MM.1S (cell line): ENCODE measurements at regions not wholly inside any gene's neighbourhood (a gene's known extent, or its start where the extent isn't known, plus 50 kb on each side); places are given as distances from the start of the nearest gene placed in this dataset.

Experiments used
- DNase-seq: peaks from one replicate; pipeline ENCODE4 v3.0.0-alpha.2; 2015
- H2AFZ ChIP-seq: fragments of 300-600 bp; sonication (generic); 2 replicates; pipeline ENCODE4 v1.6.0; 2016; ENCODE audit warnings: antibody characterized with exemption, low read length
- H3F3A ChIP-seq: fragments of 300-600 bp; sonication (generic); 2 replicates; pipeline ENCODE4 v1.6.1; 2016; ENCODE audit warnings: mild to moderate bottlenecking, antibody characterized with exemption, low read length, moderate library complexity, mixed read lengths; ENCODE audit not compliant: insufficient read depth
- H3K27ac ChIP-seq: fragments of 300-600 bp; sonication (generic); 2 replicates; pipeline ENCODE4 v1.5.1; 2016; ENCODE audit warnings: mild to moderate bottlenecking, low read length
- H3K27me3 ChIP-seq: fragments of 300-600 bp; sonication (generic); replicated peaks from 2 replicates; pipeline ENCODE4 v1.6.0; 2016; ENCODE audit warnings: low read length; ENCODE audit not compliant: insufficient read depth
- H3K36me3 ChIP-seq: fragments of 300-600 bp; sonication (generic); replicated peaks from 2 replicates; pipeline ENCODE4 v1.6.1; 2016; ENCODE audit warnings: mild to moderate bottlenecking, low read length, mixed read lengths; ENCODE audit not compliant: insufficient read depth
- H3K4me1 ChIP-seq: fragments of 300-600 bp; sonication (generic); 2 replicates; pipeline ENCODE4 v1.6.1; 2016; ENCODE audit warnings: low read length, mixed read lengths
- H3K4me2 ChIP-seq: fragments of 300-600 bp; sonication (generic); 2 replicates; pipeline ENCODE4 v1.6.0; 2016; ENCODE audit warnings: low read depth, low read length
- H3K4me3 ChIP-seq: fragments of 300-600 bp; sonication (generic); 2 replicates; pipeline ENCODE4 v1.5.1; 2016; ENCODE audit warnings: low read length, mixed read lengths
- H3K79me2 ChIP-seq: fragments of 300-600 bp; sonication (generic); 2 replicates; pipeline ENCODE4 v1.6.1; 2016; ENCODE audit warnings: mixed run types, low read length, mixed read lengths
- H3K9ac ChIP-seq: fragments of 300-600 bp; sonication (generic); 2 replicates; pipeline ENCODE4 v1.6.1; 2016; ENCODE audit warnings: low read length, mixed read lengths
- H3K9me2 ChIP-seq: fragments of 300-600 bp; sonication (generic); replicated peaks from 2 replicates; pipeline ENCODE4 v1.6.1; 2016; ENCODE audit warnings: mild to moderate bottlenecking, low read length, mixed read lengths; ENCODE audit not compliant: insufficient read depth
- H3K9me3 ChIP-seq: fragments of 300-600 bp; sonication (generic); replicated peaks from 2 replicates; pipeline ENCODE4 v1.6.1; 2016; ENCODE audit warnings: mild to moderate bottlenecking, low read length, mixed read lengths; ENCODE audit not compliant: insufficient read depth
- H4K20me1 ChIP-seq: fragments of 300-600 bp; sonication (generic); 2 replicates; pipeline ENCODE4 v1.6.1; 2016; ENCODE audit warnings: mild to moderate bottlenecking, low read length, moderate library complexity, mixed read lengths; ENCODE audit not compliant: insufficient read depth
- CTCF ChIP-seq: fragments of 300-600 bp; sonication (generic); IDR thresholded peaks from 2 replicates; pipeline ENCODE4 v1.5.1; 2016; ENCODE audit warnings: antibody characterized with exemption, low read length, mixed read lengths
- EZH2 ChIP-seq: fragments of 300-600 bp; sonication (generic); optimal IDR thresholded peaks from 2 replicates; pipeline ENCODE3; 2017; ENCODE audit warnings: low read depth, mild to moderate bottlenecking, antibody characterized with exemption, low read length, mixed read lengths
- EZH2phosphoT487 ChIP-seq: fragments of 300-600 bp; sonication (generic); IDR thresholded peaks from 2 replicates; pipeline ENCODE4 v1.6.1; 2018; ENCODE audit warnings: antibody characterized with exemption, low read length

- Histone ChIP-seq H3K4me2 (no peak overlapping the region), H3K79me2 (no peaks in the 10 kb centered on the region), H3K4me3 (no peak overlapping the region), H3K4me1 (no peaks in the 10 kb centered on the region), H3F3A (no peaks in the 10 kb centered on the region), H3K27me3 (no peaks in the 10 kb centered on the region), H2AFZ (no peak overlapping the region), H3K9ac (no peak overlapping the region), H4K20me1 (no peaks in the 10 kb centered on the region), H3K9me3 (no peaks in the 10 kb centered on the region), H3K9me2 (no peaks in the 10 kb centered on the region), H3K36me3 (no peaks in the 10 kb centered on the region), H3K27ac (no peak overlapping the region)
- DNase-seq, result no peak
- no peak for TF ChIP-seq EZH2phosphoT487
These were observed 210.8 kb downstream of the FAM170A start for GRCh38 chr5:119840175-119840574.

- H3K27ac ChIP-seq, result no peak overlapping the region
- TF ChIP-seq EZH2phosphoT487 (no peak), EZH2 (no peak), CTCF (no peak)
- DNase-seq, result no peak
- H3K36me3 ChIP-seq, result no peaks in the 10 kb centered on the region
- no peak overlapping the region for H3K4me3 ChIP-seq
- no peaks in the 10 kb centered on the region for H3K9me2 ChIP-seq
- H3K27me3 ChIP-seq, result no peaks in the 10 kb centered on the region
- no peaks in the 10 kb centered on the region for H3F3A ChIP-seq
- no peaks in the 10 kb centered on the region for H4K20me1 ChIP-seq
- no peaks in the 10 kb centered on the region for H3K4me1 ChIP-seq
- no peak overlapping the region for H3K9ac ChIP-seq
- no peak overlapping the region for H2AFZ ChIP-seq
- no peak overlapping the region for H3K4me2 ChIP-seq
- no peaks in the 10 kb centered on the region for H3K9me3 ChIP-seq
- no peaks in the 10 kb centered on the region for H3K79me2 ChIP-seq
These were observed 222.8 kb downstream of the FAM170A start for GRCh38 chr5:119852140-119852539.

GRCh38 chr5:119860463-119860862 lies 231.1 kb downstream of the FAM170A start:
- Histone ChIP-seq H4K20me1 (no peaks in the 10 kb centered on the region), H3K4me2 (no peak overlapping the region), H3K9ac (no peak overlapping the region), H3K9me2 (no peaks in the 10 kb centered on the region), H2AFZ (no peak overlapping the region), H3K27ac (no peak overlapping the region), H3K4me1 (no peaks in the 10 kb centered on the region), H3K79me2 (no peaks in the 10 kb centered on the region), H3K9me3 (no peaks in the 10 kb centered on the region), H3K27me3 (no peaks in the 10 kb centered on the region), H3F3A (no peaks in the 10 kb centered on the region), H3K4me3 (no peak overlapping the region), H3K36me3 (no peaks in the 10 kb centered on the region)
- no peak for DNase-seq
- no peak for TF ChIP-seq CTCF
- TF ChIP-seq EZH2, result no peak
- TF ChIP-seq EZH2phosphoT487, result no peak

GRCh38 chr5:119862619-119863018 lies 233.3 kb downstream of the FAM170A start:
- Histone ChIP-seq H3K27ac (no peak overlapping the region), H3K79me2 (no peaks in the 10 kb centered on the region), H3K9ac (no peak overlapping the region), H3K36me3 (no peaks in the 10 kb centered on the region), H3F3A (no peaks in the 10 kb centered on the region), H3K9me2 (no peaks in the 10 kb centered on the region), H3K9me3 (no peaks in the 10 kb centered on the region), H3K4me1 (no peaks in the 10 kb centered on the region), H3K27me3 (no peaks in the 10 kb centered on the region), H3K4me2 (no peak overlapping the region), H2AFZ (no peak overlapping the region), H4K20me1 (no peaks in the 10 kb centered on the region), H3K4me3 (no peak overlapping the region)
- no peak for TF ChIP-seq EZH2phosphoT487
- no peak for TF ChIP-seq CTCF
- TF ChIP-seq EZH2, result no peak
- no peak for DNase-seq
